ENCODE measurements at regions not wholly inside any gene's neighbourhood (a gene's known extent, or its start where the extent isn't known, plus 50 kb on each side); places are given as distances from the start of the nearest gene placed in this dataset.

DNA sequence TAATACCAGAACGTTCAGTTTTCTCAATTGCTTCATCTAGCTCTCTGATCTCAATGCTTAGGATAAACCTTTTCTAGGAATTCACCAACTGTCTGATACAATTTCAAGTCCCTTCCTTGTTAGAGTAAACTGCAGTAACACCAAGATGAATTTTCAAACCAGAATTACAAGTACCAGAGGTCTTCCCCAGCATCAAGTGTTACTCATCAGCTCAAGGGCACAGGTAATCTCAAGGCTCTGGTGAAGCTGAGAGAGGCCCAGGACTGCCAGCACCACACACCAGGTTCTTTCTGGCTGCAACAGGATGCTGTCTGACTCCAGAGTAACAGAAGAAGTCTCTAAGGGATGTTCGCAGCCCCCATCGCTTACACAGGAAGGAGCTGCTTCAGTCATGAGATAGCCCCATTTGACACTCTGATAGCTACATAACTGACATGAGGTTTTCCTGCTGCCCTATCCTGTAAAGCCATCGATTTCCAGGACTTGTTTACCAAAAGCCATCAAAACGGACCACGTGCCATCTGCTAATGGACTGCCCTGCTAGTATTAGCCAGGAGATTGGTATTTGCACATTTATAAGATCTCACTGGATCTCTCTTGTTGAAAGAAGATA, 549.4 kb downstream of the UTRN start:
- Histone ChIP-seq H3K4ac (replicated peaks; ENCODE audit: insufficient read length, low read depth, low read length) (no peak overlapping the region), H3K14ac (ENCODE audit: insufficient read length) (no peak overlapping the region), H3K4me1 (replicated peaks in 1 of 4; ENCODE audit: control insufficient read depth in 3 of 4, insufficient read depth in 4 of 4, low read length in 3 of 4) (no peaks in the 10 kb centered on the region), H3K27me3 (replicated peaks in 1 of 4; ENCODE audit: control insufficient read depth in 3 of 4, extremely low read depth in 1 of 4, insufficient read depth in 3 of 4, low read length in 3 of 4) (no peaks in the 10 kb centered on the region; a peak in 1 of 7 replicates), H4K5ac (ENCODE audit: insufficient read length, low read depth, low read length) (no peak overlapping the region), H4K20me1 (replicated peaks in 1 of 2; ENCODE audit: control insufficient read depth in 1 of 2, insufficient read depth in 2 of 2, low read length in 2 of 2) (no peaks in the 10 kb centered on the region), H3K36me3 (ENCODE audit: control insufficient read depth in 2 of 4, insufficient read depth in 4 of 4, low read length in 3 of 4) (peaks cover 2 to 45% (median 14%) of the 10 kb centered on the region in 4 experiments; a peak in 5 of 8 replicates), H3K23ac (ENCODE audit: insufficient read length) (no peak overlapping the region), H4K91ac (replicated peaks; ENCODE audit: insufficient read length, low read length) (no peak overlapping the region), H2BK5ac (ENCODE audit: low read depth, low read length) (no peak overlapping the region), H2BK15ac (ENCODE audit: low read length) (no peak overlapping the region), H3K4me2 (ENCODE audit: insufficient read depth in 1 of 2, low read depth in 2 of 2, low read length in 2 of 2) (no peak overlapping the region), H2BK20ac (ENCODE audit: low read length) (no peak overlapping the region), H2BK12ac (ENCODE audit: low read depth, low read length) (no peak overlapping the region), H3K56ac (replicated peaks; ENCODE audit: insufficient read length, low read depth, low read length) (no peak overlapping the region), H2AFZ (ENCODE audit: low read length) (no peak overlapping the region), H3K79me1 (ENCODE audit: low read depth, low read length) (no peaks in the 10 kb centered on the region), H3K79me2 (ENCODE audit: control insufficient read depth in 1 of 2, insufficient read depth in 2 of 2, low read length in 2 of 2) (no peaks in the 10 kb centered on the region), H4K8ac (ENCODE audit: extremely low read depth, insufficient read depth, low read length) (no peak overlapping the region), H3K4me3 (ENCODE audit: extremely low read depth in 1 of 4, insufficient read depth in 2 of 4, low read depth in 3 of 4, low read length in 4 of 4) (no peak overlapping the region), H3K27ac (ENCODE audit: low read depth, low read length) (no peak overlapping the region), H3K18ac (ENCODE audit: extremely low read depth, low read length) (no peak overlapping the region), H3K9me3 (ENCODE audit: insufficient read depth in 2 of 2, low read depth in 1 of 2, low read length in 1 of 2) (no peaks in the 10 kb centered on the region), H3K23me2 (ENCODE audit: low read depth, low read length) (no peaks in the 10 kb centered on the region), H2BK120ac (replicated peaks; ENCODE audit: low read depth, low read length) (no peak overlapping the region), H2AK5ac (ENCODE audit: low read depth, low read length) (no peak overlapping the region), H3K9ac (replicated peaks in 1 of 4; ENCODE audit: extremely low read depth in 1 of 4, low read depth in 3 of 4, low read length in 3 of 4) (no peak overlapping the region)
- ChIA-PET CTCF (ENCODE audit: partially characterized antibody) (no interaction called here), POLR2A (ENCODE audit: partially characterized antibody) (no interaction called here)
- WGBS, 2 experiments (ENCODE audit: extremely low coverage in 1 of 2, insufficient coverage in 1 of 2, insufficient read length in 1 of 2, insufficient replicate concordance in 2 of 2, low coverage in 1 of 2, low lambda C conversion rate in 2 of 2, missing lambda C conversion rate in 1 of 2), result 93% methylated on average over 6 of the region's 6 CpGs; no CpG with 5 or more reads in 1 of the 2 experiments
- TF ChIP-seq GABPA (IDR thresholded peaks at IDR 0.05; ENCODE audit: borderline replicate concordance, insufficient read depth, low read length), result no peak
- TF ChIP-seq, protein P1, sequence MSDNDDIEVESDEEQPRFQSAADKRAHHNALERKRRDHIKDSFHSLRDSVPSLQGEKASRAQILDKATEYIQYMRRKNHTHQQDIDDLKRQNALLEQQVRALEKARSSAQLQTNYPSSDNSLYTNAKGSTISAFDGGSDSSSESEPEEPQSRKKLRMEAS (IDR thresholded peaks at IDR 0.05), result no peak
- no peak for TF ChIP-seq SIRT6 (IDR thresholded peaks at IDR 0.05; ENCODE audit: low read length)
- no peak for DNase-seq (ENCODE audit: low read depth in 1 of 2, low spot score in 2 of 2)
- FAIRE-seq, result no peak

Measured in H1 (cell line).